Kidney (tissue), 13 donors: ENCODE measurements at regions not wholly inside any gene's neighbourhood (a gene's known extent, or its start where the extent isn't known, plus 50 kb on each side); places are given as distances from the start of the nearest gene placed in this dataset.

Experiments
- DNase-seq, 5 donors: peaks; one replicate each; pipeline ENCODE4 v3.0.0-alpha.2; 2013 to 2020
- FAIRE-seq: peaks from 2 replicates; lab custom pipeline; 2012; peaks lifted over from hg19 to GRCh38; lab: Jason Lieb, UNC
- H3K27ac ChIP-seq, 2 donors: one replicate each; pipeline ENCODE4 v1.7.0; 2013; ENCODE audit warnings: low read depth in 2 of 2, low read length in 2 of 2, inconsistent platforms in 1 of 2
- H3K27me3 ChIP-seq: one replicate; pipeline ENCODE4 v1.7.1; 2013; ENCODE audit warnings: low read length, inconsistent platforms; ENCODE audit not compliant: control insufficient read depth, insufficient read depth
- H3K36me3 ChIP-seq, 3 donors: one replicate each; pipeline versions ENCODE4 v1.7.0 to v1.7.1; 2013; ENCODE audit warnings: low read length in 3 of 3, control low read depth in 1 of 3, inconsistent platforms in 1 of 3; ENCODE audit not compliant: insufficient read depth in 3 of 3, control insufficient read depth in 2 of 3
- H3K4me1 ChIP-seq, 3 donors: one replicate each; pipeline versions ENCODE4 v1.7.0 to v1.7.1; 2013; ENCODE audit warnings: low read length in 3 of 3, inconsistent platforms in 1 of 3, low read depth in 1 of 3; ENCODE audit not compliant: control insufficient read depth in 2 of 3, insufficient read depth in 2 of 3
- H3K4me3 ChIP-seq, 3 donors: one replicate each; pipeline versions ENCODE4 v1.7.0 to v1.8.1; 2013; ENCODE audit warnings: low read length in 3 of 3, control low read depth in 1 of 3, inconsistent platforms in 1 of 3
- H3K9ac ChIP-seq, 3 donors: one replicate each; pipeline versions ENCODE4 v1.7.0 to v1.7.1; 2013; ENCODE audit warnings: low read length in 3 of 3, control low read depth in 1 of 3, inconsistent platforms in 1 of 3
- H3K9me3 ChIP-seq, 3 donors: one replicate each; pipeline versions ENCODE4 v1.7.0 to v1.7.1; 2013; ENCODE audit warnings: low read length in 3 of 3, control low read depth in 1 of 3, inconsistent platforms in 1 of 3; ENCODE audit not compliant: control insufficient read depth in 2 of 3, insufficient read depth in 1 of 3
- CTCF ChIP-seq: IDR thresholded peaks from 3 replicates; pipeline ENCODE4 v1.5.1; 2012; ENCODE audit warnings: mild to moderate bottlenecking, moderate library complexity, borderline replicate concordance; ENCODE audit not compliant: insufficient read depth; ENCODE audit errors: extremely low read depth
- intact Hi-C: fragments of 100-400 bp; cut with DNase I; formaldehyde crosslinking; loops from one replicate; pipeline ENCODE4 v1.11.1; 2022
- donor health status: control.
- donor health status: control.
- donor health status: control.
- donor health status: control.
- donor health status: control.
- donor health status: DM: yes; HTN: yes; CAD: no.
- donor health status: Normal renal cell carcinoma (clear cell type).

- H3K4me1 ChIP-seq: no peaks in the 10 kb centered on the region
- FAIRE-seq (no peak), DNase-seq (no peak)
Measured at GRCh38 chr20:24897974-24898373, 51.1 kb upstream of the CST7 start.

GRCh38 chr20:24899153-24899552 is 49.9 kb upstream of the CST7 start:
- H3K4me3 ChIP-seq: no peak overlapping the region
- no peak for TF ChIP-seq CTCF
- no peaks in the 10 kb centered on the region for H3K27me3 ChIP-seq
- no peak for DNase-seq
- H3K4me1 ChIP-seq: no peaks in the 10 kb centered on the region
- H3K27ac ChIP-seq: no peak overlapping the region
- H3K36me3 ChIP-seq: no peaks in the 10 kb centered on the region
- intact Hi-C loops: no loop called here
- no peak overlapping the region for H3K9ac ChIP-seq
- FAIRE-seq: no peak
- peaks cover 0 to 7% (median 0%) of the 10 kb centered on the region in 3 donors for H3K9me3 ChIP-seq

More at GRCh38 chr20:24897974-24898373, 51.1 kb upstream of the CST7 start:
- no peak overlapping the region for H3K4me3 ChIP-seq
- intact Hi-C loops: no loop called here
- H3K27ac ChIP-seq: no peak overlapping the region
- H3K9me3 ChIP-seq: peaks cover 0 to 7% (median 0%) of the 10 kb centered on the region in 3 donors
- no peak overlapping the region for H3K9ac ChIP-seq
- H3K27me3 ChIP-seq: no peaks in the 10 kb centered on the region
- H3K36me3 ChIP-seq: no peaks in the 10 kb centered on the region
- no peak for TF ChIP-seq CTCF
